Loucy (cell line): ENCODE measurements at regions not wholly inside any gene's neighbourhood (a gene's known extent, or its start where the extent isn't known, plus 50 kb on each side); places are given as distances from the start of the nearest gene placed in this dataset.

Source experiments
- CTCF ChIP-seq: fragments of 200-600 bp; sonication (generic); conservative IDR thresholded peaks from 2 replicates; pipeline ENCODE4 v1.5.1; 2014; ENCODE audit warnings: mild to moderate bottlenecking, antibody characterized with exemption, low read length
- EZH2phosphoT487 ChIP-seq: fragments of 200-600 bp; IDR thresholded peaks from 2 replicates; pipeline ENCODE4 v1.6.1; 2018; ENCODE audit warnings: antibody characterized with exemption, mild to moderate bottlenecking, moderate library complexity, borderline replicate concordance

- TF ChIP-seq CTCF, result peak; percentile 96
- no peak for TF ChIP-seq EZH2phosphoT487
Observed at GRCh38 chr20:4607287-4607713, 79.0 kb upstream of the PRNP start.
